ENCODE measurements at regions not wholly inside any gene's neighbourhood (a gene's known extent, or its start where the extent isn't known, plus 50 kb on each side); places are given as distances from the start of the nearest gene placed in this dataset.

GRCh38 chr14:43200519-43200918 is 1306.6 kb downstream of the FSCB start:
- TF ChIP-seq, protein P1, sequence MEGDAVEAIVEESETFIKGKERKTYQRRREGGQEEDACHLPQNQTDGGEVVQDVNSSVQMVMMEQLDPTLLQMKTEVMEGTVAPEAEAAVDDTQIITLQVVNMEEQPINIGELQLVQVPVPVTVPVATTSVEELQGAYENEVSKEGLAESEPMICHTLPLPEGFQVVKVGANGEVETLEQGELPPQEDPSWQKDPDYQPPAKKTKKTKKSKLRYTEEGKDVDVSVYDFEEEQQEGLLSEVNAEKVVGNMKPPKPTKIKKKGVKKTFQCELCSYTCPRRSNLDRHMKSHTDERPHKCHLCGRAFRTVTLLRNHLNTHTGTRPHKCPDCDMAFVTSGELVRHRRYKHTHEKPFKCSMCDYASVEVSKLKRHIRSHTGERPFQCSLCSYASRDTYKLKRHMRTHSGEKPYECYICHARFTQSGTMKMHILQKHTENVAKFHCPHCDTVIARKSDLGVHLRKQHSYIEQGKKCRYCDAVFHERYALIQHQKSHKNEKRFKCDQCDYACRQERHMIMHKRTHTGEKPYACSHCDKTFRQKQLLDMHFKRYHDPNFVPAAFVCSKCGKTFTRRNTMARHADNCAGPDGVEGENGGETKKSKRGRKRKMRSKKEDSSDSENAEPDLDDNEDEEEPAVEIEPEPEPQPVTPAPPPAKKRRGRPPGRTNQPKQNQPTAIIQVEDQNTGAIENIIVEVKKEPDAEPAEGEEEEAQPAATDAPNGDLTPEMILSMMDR (IDR thresholded peaks at IDR 0.05): no peak
- no peak for TF ChIP-seq EZH2 (IDR thresholded peaks at IDR 0.05; ENCODE audit: borderline replicate concordance, insufficient read depth, low read depth, low read length, poor library complexity, severe bottlenecking)

Measured in B cell (primary cell).